Mesothelial cell of epicardium (in vitro differentiated cells): ENCODE measurements at regions not wholly inside any gene's neighbourhood (a gene's known extent, or its start where the extent isn't known, plus 50 kb on each side); places are given as distances from the start of the nearest gene placed in this dataset.

Source experiments
- DNase-seq, 2 experiments: peaks; one replicate each; pipeline ENCODE4 v3.0.0; 2021; ENCODE audit warnings: low spot score in 2 of 2; ENCODE audit not compliant: unreplicated experiment in 2 of 2
- H3K27ac Mint-ChIP-seq: 2 replicates; pipeline ENCODE4 v1.8.0; 2021; ENCODE audit warnings: mixed read lengths
- H3K27me3 Mint-ChIP-seq: 2 replicates; pipeline ENCODE4 v1.8.0; 2021; ENCODE audit warnings: low read depth, mixed read lengths
- H3K36me3 Mint-ChIP-seq: 2 replicates; pipeline ENCODE4 v1.8.0; 2021; ENCODE audit warnings: mixed read lengths
- H3K4me1 Mint-ChIP-seq: 2 replicates; pipeline ENCODE4 v1.8.0; 2021; ENCODE audit warnings: mixed read lengths
- H3K4me3 Mint-ChIP-seq: 2 replicates; pipeline ENCODE4 v1.8.0; 2021; ENCODE audit warnings: mild to moderate bottlenecking, moderate library complexity, mixed read lengths
- H3K9me3 Mint-ChIP-seq: 2 replicates; pipeline ENCODE4 v1.8.0; 2021; ENCODE audit warnings: mixed read lengths
- TF ChIP-seq, protein P1 (sequence below): fragments of 200-600 bp; sonication (generic); IDR thresholded peaks from one replicate; pipeline ENCODE4 v1.5.0; 2021; ENCODE audit warnings: antibody characterized with exemption; ENCODE audit not compliant: unreplicated experiment

DNA sequence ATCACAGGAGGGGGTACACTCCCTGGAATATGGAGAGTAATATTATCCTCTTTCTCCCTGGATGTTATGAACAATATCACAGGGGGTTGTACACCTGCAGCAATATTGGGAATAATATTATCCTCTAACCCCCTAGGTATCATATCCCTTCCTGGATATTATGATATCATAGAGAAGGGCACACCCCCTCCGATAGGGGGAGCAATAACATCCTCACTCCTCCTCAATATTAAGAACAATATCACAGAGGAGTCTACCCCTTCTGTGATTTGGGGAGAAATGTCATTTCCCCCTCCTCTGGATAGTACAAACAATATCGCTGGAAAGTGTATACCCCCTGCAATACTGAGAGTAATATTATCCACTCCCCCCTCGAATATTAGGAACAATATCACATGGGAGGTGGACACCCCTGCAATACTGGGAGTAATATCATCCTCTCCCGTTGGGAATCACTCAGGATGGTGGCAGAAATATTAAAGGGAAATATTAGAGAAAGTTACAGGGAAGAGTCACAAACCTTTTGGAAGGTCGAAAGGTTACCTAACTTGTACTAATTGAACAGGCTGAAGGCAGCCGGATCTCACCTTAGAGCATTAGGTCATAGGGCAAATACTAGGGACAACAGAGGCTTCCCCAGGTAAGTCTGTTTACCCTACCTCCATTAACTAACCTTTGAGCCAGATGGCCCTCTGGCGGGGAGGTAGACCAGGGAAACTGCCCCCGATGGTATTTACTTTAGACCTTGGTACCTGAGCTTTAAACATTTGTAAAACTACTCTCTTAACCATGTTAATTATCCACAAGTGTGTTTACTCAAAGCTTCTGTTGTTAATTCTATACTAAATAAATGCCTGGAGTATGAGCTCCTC lies 57.5 kb upstream of the FREM1 start:
- H3K27me3 Mint-ChIP-seq = no peaks in the 10 kb centered on the region
- no peak overlapping the region for H3K4me3 Mint-ChIP-seq
- H3K27ac Mint-ChIP-seq = no peak overlapping the region
- no peaks in the 10 kb centered on the region for H3K4me1 Mint-ChIP-seq
- no peak for DNase-seq
- TF ChIP-seq, protein P1, sequence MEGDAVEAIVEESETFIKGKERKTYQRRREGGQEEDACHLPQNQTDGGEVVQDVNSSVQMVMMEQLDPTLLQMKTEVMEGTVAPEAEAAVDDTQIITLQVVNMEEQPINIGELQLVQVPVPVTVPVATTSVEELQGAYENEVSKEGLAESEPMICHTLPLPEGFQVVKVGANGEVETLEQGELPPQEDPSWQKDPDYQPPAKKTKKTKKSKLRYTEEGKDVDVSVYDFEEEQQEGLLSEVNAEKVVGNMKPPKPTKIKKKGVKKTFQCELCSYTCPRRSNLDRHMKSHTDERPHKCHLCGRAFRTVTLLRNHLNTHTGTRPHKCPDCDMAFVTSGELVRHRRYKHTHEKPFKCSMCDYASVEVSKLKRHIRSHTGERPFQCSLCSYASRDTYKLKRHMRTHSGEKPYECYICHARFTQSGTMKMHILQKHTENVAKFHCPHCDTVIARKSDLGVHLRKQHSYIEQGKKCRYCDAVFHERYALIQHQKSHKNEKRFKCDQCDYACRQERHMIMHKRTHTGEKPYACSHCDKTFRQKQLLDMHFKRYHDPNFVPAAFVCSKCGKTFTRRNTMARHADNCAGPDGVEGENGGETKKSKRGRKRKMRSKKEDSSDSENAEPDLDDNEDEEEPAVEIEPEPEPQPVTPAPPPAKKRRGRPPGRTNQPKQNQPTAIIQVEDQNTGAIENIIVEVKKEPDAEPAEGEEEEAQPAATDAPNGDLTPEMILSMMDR = no peak
- peaks cover 18% of the 10 kb centered on the region for H3K36me3 Mint-ChIP-seq
- peaks cover 36% of the 10 kb centered on the region for H3K9me3 Mint-ChIP-seq

DNA sequence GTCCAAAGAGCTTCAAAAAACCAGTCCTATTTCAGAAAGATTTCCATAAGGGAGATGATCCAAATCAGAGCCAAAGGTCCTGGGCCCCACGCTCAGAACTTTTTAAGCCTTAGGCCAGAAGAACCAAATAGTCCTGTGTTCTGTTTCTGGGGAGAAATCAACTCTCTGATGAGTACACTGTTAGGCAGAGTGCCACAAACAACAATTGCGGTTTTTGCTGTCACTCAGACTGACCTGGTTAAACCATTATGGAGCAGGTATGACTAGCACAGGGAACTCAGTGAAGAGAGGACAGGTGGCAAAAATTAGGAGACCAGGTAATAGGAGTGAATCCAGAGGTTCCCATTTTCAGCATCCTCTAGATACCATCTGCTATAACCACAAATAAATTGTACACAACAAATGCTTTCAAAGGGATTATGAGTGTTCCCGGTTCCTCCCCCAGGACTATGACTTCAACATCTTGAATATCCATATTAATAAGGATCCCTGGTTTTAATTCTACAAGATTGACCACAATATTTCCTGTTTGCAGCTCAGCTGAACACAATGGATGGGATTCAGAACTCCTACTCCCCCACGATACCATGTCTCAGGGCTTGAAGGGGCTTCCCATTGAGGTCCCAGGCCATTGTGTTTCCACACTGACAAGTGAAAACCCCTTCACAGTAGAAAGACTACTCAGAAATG lies 52.1 kb upstream of the FREM1 start:
- no peak for DNase-seq
- H3K9me3 Mint-ChIP-seq = no peaks in the 10 kb centered on the region
- no peaks in the 10 kb centered on the region for H3K27me3 Mint-ChIP-seq
- H3K27ac Mint-ChIP-seq = no peak overlapping the region
- H3K4me1 Mint-ChIP-seq = peaks cover 13% of the 10 kb centered on the region
- H3K36me3 Mint-ChIP-seq = no peaks in the 10 kb centered on the region
- TF ChIP-seq, protein P1 = no peak
- no peak overlapping the region for H3K4me3 Mint-ChIP-seq

DNA sequence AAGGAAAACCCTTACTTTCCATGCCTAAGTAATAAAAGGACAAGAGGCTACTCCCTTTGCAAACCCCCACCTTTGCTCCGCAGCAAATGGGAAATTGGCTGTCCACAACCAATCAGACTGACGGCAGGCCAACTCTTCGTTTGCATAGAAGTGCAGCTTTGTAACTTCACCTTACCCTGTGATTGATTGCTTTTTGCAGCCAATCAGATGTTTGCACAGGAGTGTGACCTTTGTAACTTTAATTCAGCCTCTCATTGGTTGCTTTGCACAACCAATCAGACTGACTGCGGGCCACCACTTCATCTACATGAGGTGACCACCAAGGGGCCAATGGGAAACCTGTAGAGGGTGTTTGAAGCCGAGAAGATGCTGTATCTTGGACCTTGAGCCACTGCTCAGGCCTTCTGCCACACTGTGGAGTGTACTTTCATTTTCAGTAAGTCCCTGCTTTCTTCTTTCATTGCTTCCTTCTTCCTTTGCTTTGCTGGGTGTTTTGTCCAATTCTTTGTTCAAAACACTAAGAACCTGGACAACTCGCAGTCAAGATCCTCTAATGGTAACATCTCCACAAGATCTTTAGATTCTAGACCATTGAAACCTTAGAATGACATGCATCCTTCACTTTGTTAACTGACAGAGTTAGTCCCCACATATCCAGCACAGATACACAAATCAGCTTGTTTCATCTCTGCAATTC lies 51.3 kb upstream of the FREM1 start:
- Mint-ChIP-seq H3K36me3 (no peaks in the 10 kb centered on the region), H3K9me3 (no peaks in the 10 kb centered on the region), H3K27me3 (no peaks in the 10 kb centered on the region), H3K27ac (no peak overlapping the region), H3K4me1 (peaks cover 19% of the 10 kb centered on the region), H3K4me3 (no peak overlapping the region)
- TF ChIP-seq, protein P1 = no peak
- DNase-seq = no peak

DNA sequence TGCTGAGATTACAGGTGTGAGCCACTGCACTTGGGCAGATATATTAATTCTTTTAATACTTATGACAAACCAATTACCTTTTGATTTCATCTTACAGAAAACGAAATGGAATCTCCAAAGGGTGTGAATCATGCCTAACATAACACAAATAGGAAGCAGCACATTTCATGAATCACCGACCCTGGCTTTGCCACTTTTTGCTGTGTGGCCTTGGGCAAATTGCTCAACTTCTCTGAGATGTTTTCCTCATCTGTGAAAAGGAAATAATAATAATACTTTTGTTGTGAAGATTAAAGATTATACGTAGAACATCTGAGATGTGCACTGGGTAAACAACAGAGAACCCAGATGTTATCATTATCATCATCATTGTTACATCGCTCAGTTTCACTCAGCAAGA lies 50.7 kb upstream of the FREM1 start:
- Mint-ChIP-seq H3K27ac (no peak overlapping the region), H3K36me3 (no peaks in the 10 kb centered on the region), H3K27me3 (no peaks in the 10 kb centered on the region), H3K4me3 (no peak overlapping the region), H3K9me3 (no peaks in the 10 kb centered on the region), H3K4me1 (peaks cover 25% of the 10 kb centered on the region)
- TF ChIP-seq, protein P1 = no peak
- no peak for DNase-seq
